GM23338 (cell line): ENCODE measurements at regions not wholly inside any gene's neighbourhood (a gene's known extent, or its start where the extent isn't known, plus 50 kb on each side); places are given as distances from the start of the nearest gene placed in this dataset.

Experiments
- CREB1 ChIP-seq: fragments of 250-450 bp; sonication (Bioruptor Pico); IDR thresholded peaks from 2 replicates; pipeline ENCODE4 v1.5.0; 2020; ENCODE audit warnings: low read depth, mild to moderate bottlenecking, moderate library complexity
- EZH2 ChIP-seq: fragments of 200-600 bp; sonication (generic); IDR thresholded peaks from one replicate; pipeline ENCODE4 v1.8.0; 2017; ENCODE audit warnings: antibody characterized with exemption, mild to moderate bottlenecking, low read depth; ENCODE audit not compliant: unreplicated experiment
- EZH2phosphoT487 ChIP-seq: fragments of 200-600 bp; sonication (generic); IDR thresholded peaks from one replicate; pipeline ENCODE4 v1.8.1; 2018; ENCODE audit warnings: antibody characterized with exemption; ENCODE audit not compliant: unreplicated experiment
- JUNB ChIP-seq: IDR thresholded peaks from one replicate; pipeline ENCODE4 v1.6.1; 2016; ENCODE audit warnings: antibody characterized with exemption; ENCODE audit not compliant: unreplicated experiment
- NANOG ChIP-seq: IDR thresholded peaks from 2 replicates; pipeline ENCODE4 v1.6.1; 2016; ENCODE audit warnings: antibody characterized with exemption, borderline replicate concordance
- POLR2AphosphoS5 ChIP-seq: IDR thresholded peaks from 2 replicates; pipeline ENCODE4 v1.6.1; 2016; ENCODE audit warnings: antibody characterized with exemption, low read depth
- STAT1 ChIP-seq: IDR thresholded peaks from one replicate; pipeline ENCODE4 v1.6.1; 2016; ENCODE audit warnings: antibody characterized with exemption; ENCODE audit not compliant: unreplicated experiment
- ZNF114 ChIP-seq: fragments of 250-450 bp; sonication (Bioruptor Pico); IDR thresholded peaks from 2 replicates; pipeline ENCODE4 v1.5.0; 2020; ENCODE audit warnings: mild to moderate bottlenecking, moderate library complexity
- ZNF331 ChIP-seq: fragments of 250-450 bp; sonication (Bioruptor Pico); IDR thresholded peaks from 2 replicates; pipeline ENCODE4 v1.5.0; 2020; ENCODE audit warnings: low read depth, mild to moderate bottlenecking, moderate library complexity
- TF ChIP-seq, protein P1 (sequence below), 2 experiments: fragments of 200-600 bp in 1 of 2; sonication (generic) in 1 of 2; conservative IDR thresholded peaks; 2 replicates each; pipeline versions ENCODE4 v1.5.1 to v1.6.1; 2016 to 2017; ENCODE audit warnings: antibody characterized with exemption in 2 of 2, low read depth in 2 of 2, mild to moderate bottlenecking in 2 of 2, moderate library complexity in 1 of 2
- TF ChIP-seq, protein P2 (sequence below): IDR thresholded peaks from one replicate; pipeline ENCODE4 v1.6.1; 2018; ENCODE audit warnings: antibody characterized with exemption; ENCODE audit not compliant: unreplicated experiment
- TF ChIP-seq, protein P3 (sequence below): IDR thresholded peaks from 2 replicates; pipeline ENCODE4 v1.6.1; 2016; ENCODE audit warnings: antibody characterized with exemption

DNA sequence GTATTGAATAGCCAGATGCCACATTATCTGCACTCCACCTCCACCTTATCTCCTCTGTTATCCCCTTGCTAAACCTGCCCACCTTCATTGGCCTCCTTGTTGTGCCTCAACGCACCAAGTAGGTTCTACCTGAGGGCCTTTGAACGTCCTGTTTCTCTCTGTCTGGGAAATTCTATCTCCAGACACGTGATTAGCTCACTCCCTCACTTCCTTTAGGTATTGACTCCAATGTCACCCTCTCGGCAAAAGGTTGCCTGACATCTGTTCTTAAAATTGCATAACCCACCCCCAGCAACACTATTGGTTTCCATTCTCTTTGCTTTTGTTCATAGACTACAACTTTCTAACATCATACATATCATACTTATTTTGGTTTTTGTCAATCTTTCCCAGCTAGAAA, 56.5 kb upstream of the MEDAG start:
- TF ChIP-seq, protein P1, sequence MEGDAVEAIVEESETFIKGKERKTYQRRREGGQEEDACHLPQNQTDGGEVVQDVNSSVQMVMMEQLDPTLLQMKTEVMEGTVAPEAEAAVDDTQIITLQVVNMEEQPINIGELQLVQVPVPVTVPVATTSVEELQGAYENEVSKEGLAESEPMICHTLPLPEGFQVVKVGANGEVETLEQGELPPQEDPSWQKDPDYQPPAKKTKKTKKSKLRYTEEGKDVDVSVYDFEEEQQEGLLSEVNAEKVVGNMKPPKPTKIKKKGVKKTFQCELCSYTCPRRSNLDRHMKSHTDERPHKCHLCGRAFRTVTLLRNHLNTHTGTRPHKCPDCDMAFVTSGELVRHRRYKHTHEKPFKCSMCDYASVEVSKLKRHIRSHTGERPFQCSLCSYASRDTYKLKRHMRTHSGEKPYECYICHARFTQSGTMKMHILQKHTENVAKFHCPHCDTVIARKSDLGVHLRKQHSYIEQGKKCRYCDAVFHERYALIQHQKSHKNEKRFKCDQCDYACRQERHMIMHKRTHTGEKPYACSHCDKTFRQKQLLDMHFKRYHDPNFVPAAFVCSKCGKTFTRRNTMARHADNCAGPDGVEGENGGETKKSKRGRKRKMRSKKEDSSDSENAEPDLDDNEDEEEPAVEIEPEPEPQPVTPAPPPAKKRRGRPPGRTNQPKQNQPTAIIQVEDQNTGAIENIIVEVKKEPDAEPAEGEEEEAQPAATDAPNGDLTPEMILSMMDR (conservative IDR thresholded peaks at IDR 0.05; ENCODE audit: low read depth in 2 of 2), result no peak
- TF ChIP-seq EZH2, result no peak
- TF ChIP-seq POLR2AphosphoS5, result no peak
- no peak for TF ChIP-seq EZH2phosphoT487
- no peak for TF ChIP-seq CREB1
- TF ChIP-seq ZNF114 (CRISPR knock-in tag), result no peak
- TF ChIP-seq, protein P2, sequence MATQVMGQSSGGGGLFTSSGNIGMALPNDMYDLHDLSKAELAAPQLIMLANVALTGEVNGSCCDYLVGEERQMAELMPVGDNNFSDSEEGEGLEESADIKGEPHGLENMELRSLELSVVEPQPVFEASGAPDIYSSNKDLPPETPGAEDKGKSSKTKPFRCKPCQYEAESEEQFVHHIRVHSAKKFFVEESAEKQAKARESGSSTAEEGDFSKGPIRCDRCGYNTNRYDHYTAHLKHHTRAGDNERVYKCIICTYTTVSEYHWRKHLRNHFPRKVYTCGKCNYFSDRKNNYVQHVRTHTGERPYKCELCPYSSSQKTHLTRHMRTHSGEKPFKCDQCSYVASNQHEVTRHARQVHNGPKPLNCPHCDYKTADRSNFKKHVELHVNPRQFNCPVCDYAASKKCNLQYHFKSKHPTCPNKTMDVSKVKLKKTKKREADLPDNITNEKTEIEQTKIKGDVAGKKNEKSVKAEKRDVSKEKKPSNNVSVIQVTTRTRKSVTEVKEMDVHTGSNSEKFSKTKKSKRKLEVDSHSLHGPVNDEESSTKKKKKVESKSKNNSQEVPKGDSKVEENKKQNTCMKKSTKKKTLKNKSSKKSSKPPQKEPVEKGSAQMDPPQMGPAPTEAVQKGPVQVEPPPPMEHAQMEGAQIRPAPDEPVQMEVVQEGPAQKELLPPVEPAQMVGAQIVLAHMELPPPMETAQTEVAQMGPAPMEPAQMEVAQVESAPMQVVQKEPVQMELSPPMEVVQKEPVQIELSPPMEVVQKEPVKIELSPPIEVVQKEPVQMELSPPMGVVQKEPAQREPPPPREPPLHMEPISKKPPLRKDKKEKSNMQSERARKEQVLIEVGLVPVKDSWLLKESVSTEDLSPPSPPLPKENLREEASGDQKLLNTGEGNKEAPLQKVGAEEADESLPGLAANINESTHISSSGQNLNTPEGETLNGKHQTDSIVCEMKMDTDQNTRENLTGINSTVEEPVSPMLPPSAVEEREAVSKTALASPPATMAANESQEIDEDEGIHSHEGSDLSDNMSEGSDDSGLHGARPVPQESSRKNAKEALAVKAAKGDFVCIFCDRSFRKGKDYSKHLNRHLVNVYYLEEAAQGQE, result no peak
- no peak for TF ChIP-seq NANOG
- TF ChIP-seq JUNB, result no peak
- no peak for TF ChIP-seq ZNF331 (CRISPR knock-in tag)
- TF ChIP-seq, protein P3, sequence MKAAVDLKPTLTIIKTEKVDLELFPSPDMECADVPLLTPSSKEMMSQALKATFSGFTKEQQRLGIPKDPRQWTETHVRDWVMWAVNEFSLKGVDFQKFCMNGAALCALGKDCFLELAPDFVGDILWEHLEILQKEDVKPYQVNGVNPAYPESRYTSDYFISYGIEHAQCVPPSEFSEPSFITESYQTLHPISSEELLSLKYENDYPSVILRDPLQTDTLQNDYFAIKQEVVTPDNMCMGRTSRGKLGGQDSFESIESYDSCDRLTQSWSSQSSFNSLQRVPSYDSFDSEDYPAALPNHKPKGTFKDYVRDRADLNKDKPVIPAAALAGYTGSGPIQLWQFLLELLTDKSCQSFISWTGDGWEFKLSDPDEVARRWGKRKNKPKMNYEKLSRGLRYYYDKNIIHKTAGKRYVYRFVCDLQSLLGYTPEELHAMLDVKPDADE, result no peak
- no peak for TF ChIP-seq STAT1
